DND-41 (cell line): ENCODE measurements at regions not wholly inside any gene's neighbourhood (a gene's known extent, or its start where the extent isn't known, plus 50 kb on each side); places are given as distances from the start of the nearest gene placed in this dataset.

Source experiments
- ATAC-seq: fragments of 200-7000 bp; cut with Tn5 transposase; 3 replicates; pipeline ENCODE4 v1.9.1; 2021; ENCODE audit warnings: low read depth; ENCODE audit not compliant: insufficient read depth
- DNase-seq: peaks from one replicate; pipeline ENCODE4 v3.0.0-alpha.2; 2020
- H2AFZ ChIP-seq: 2 replicates; pipeline ENCODE4 v1.6.0; 2012; ENCODE audit warnings: low read depth, low read length
- H3K27ac ChIP-seq: 2 replicates; pipeline ENCODE4 v1.5.1; 2012; ENCODE audit warnings: low read length, inconsistent platforms
- H3K27me3 ChIP-seq: fragments of 200-600 bp; sonication (generic); 2 replicates; pipeline ENCODE4 v1.6.0; 2012; ENCODE audit warnings: low read length, mild to moderate bottlenecking, inconsistent platforms; ENCODE audit not compliant: insufficient read depth, poor library complexity
- H3K36me3 ChIP-seq: 2 replicates; pipeline ENCODE4 v1.5.1; 2012; ENCODE audit warnings: low read length, inconsistent platforms; ENCODE audit not compliant: insufficient read depth
- H3K4me1 ChIP-seq: 2 replicates; pipeline ENCODE4 v1.5.1; 2012; ENCODE audit warnings: mild to moderate bottlenecking, low read length; ENCODE audit not compliant: insufficient read depth
- H3K4me2 ChIP-seq: 2 replicates; pipeline ENCODE4 v1.6.0; 2012; ENCODE audit warnings: mild to moderate bottlenecking, moderate library complexity, low read length, inconsistent platforms; ENCODE audit not compliant: insufficient read depth
- H3K4me3 ChIP-seq, 2 experiments: fragments of 200-600 bp in 1 of 2; shearing (Covaris generic) in 1 of 2; 2 replicates each; pipeline ENCODE4 v1.5.1; 2012 to 2016; ENCODE audit warnings: inconsistent platforms in 2 of 2, low read length in 2 of 2, mild to moderate bottlenecking in 2 of 2, low read depth in 1 of 2, moderate library complexity in 1 of 2
- H3K79me2 ChIP-seq: 2 replicates; pipeline ENCODE4 v1.6.0; 2012; ENCODE audit warnings: low read length, inconsistent platforms; ENCODE audit not compliant: insufficient read depth
- H3K9ac ChIP-seq: 2 replicates; pipeline ENCODE4 v1.6.0; 2012; ENCODE audit warnings: low read depth, mild to moderate bottlenecking, inconsistent platforms, low read length, moderate library complexity
- H3K9me3 ChIP-seq: 2 replicates; pipeline ENCODE4 v1.5.1; 2012; ENCODE audit warnings: low read length, moderate library complexity, mild to moderate bottlenecking, inconsistent platforms; ENCODE audit not compliant: insufficient read depth, severe bottlenecking
- H4K20me1 ChIP-seq: 2 replicates; pipeline ENCODE4 v1.6.0; 2012; ENCODE audit warnings: low read length; ENCODE audit not compliant: insufficient read depth
- EZH2 ChIP-seq: IDR thresholded peaks from 3 replicates; pipeline ENCODE4 v1.6.1; 2012; ENCODE audit warnings: borderline replicate concordance, low read depth, mild to moderate bottlenecking, moderate library complexity, low read length, inconsistent platforms; ENCODE audit not compliant: severe bottlenecking
- TF ChIP-seq, protein P1 (sequence below): IDR thresholded peaks from 2 replicates; pipeline ENCODE4 v1.5.1; 2012; ENCODE audit warnings: borderline replicate concordance, low read length, moderate library complexity, mild to moderate bottlenecking; ENCODE audit not compliant: poor library complexity, severe bottlenecking; ENCODE audit errors: extremely low read depth

DNA sequence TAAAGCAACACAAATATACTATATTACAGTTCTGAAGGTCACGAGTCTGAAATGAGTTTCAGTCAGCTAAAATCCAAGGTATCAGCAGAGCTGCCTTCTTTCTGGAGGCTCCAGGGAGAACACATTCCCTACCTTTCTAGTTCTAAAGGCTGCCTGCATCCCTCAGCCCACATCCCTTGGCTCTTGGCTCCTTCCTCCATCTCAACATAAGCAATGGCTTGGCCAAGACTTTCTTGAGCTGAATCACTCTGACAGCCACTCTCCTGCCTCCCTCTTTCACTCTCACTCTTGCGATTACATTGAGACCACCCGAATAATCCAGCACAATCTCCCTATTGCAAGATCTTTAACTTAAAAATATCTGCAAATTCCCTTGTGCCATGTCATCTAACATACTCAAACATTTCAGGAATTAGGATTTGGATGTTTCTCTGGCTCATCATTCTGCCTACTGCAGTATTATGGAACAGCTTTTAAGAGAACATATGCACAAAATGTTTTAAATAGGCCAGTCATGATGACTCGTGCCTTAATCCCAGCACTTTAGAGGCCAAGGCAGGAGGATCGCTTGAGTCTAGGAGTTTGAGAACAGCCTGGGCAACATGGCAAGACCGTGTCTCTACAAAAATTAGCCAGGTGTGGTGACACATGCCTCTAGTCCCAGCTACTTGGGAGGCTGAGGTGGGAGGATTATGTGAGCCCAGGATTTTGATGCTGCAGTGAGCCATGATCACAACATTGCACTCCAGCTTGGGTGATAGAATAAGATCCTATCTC, 144.2 kb upstream of the VSTM2A start:
- ATAC-seq = 0 out of 3 replicates have a peak, but pooled peaks have one; percentile 27
- TF ChIP-seq, protein P1, sequence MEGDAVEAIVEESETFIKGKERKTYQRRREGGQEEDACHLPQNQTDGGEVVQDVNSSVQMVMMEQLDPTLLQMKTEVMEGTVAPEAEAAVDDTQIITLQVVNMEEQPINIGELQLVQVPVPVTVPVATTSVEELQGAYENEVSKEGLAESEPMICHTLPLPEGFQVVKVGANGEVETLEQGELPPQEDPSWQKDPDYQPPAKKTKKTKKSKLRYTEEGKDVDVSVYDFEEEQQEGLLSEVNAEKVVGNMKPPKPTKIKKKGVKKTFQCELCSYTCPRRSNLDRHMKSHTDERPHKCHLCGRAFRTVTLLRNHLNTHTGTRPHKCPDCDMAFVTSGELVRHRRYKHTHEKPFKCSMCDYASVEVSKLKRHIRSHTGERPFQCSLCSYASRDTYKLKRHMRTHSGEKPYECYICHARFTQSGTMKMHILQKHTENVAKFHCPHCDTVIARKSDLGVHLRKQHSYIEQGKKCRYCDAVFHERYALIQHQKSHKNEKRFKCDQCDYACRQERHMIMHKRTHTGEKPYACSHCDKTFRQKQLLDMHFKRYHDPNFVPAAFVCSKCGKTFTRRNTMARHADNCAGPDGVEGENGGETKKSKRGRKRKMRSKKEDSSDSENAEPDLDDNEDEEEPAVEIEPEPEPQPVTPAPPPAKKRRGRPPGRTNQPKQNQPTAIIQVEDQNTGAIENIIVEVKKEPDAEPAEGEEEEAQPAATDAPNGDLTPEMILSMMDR = no peak
- no peak for TF ChIP-seq EZH2
- no peaks in the 10 kb centered on the region for H3K27me3 ChIP-seq

GRCh38 chr7:54398863-54399262, 143.3 kb upstream of the VSTM2A start:
- H3K27me3 ChIP-seq = no peaks in the 10 kb centered on the region
- no peak for DNase-seq
- no peaks in the 10 kb centered on the region for H3K9me3 ChIP-seq
- no peaks in the 10 kb centered on the region for H3K36me3 ChIP-seq
- no peak overlapping the region for H3K4me3 ChIP-seq
- H3K9ac ChIP-seq = no peak overlapping the region
- TF ChIP-seq, protein P1 = no peak
- no peak for TF ChIP-seq EZH2
- no peak overlapping the region for H2AFZ ChIP-seq
- H3K27ac ChIP-seq = no peak overlapping the region
- H3K4me1 ChIP-seq = no peaks in the 10 kb centered on the region
- H3K4me2 ChIP-seq = no peak overlapping the region
- ATAC-seq = no peak
- no peaks in the 10 kb centered on the region for H3K79me2 ChIP-seq
- H4K20me1 ChIP-seq = no peaks in the 10 kb centered on the region

More for the DNA sequence above, 144.2 kb upstream of the VSTM2A start:
- Histone ChIP-seq H3K4me3 (no peak overlapping the region), H2AFZ (no peak overlapping the region), H3K79me2 (no peaks in the 10 kb centered on the region), H3K9me3 (no peaks in the 10 kb centered on the region), H3K4me2 (no peak overlapping the region), H3K36me3 (no peaks in the 10 kb centered on the region), H3K4me1 (no peaks in the 10 kb centered on the region), H3K9ac (no peak overlapping the region), H3K27ac (no peak overlapping the region), H4K20me1 (no peaks in the 10 kb centered on the region)
- DNase-seq = no peak

DNA sequence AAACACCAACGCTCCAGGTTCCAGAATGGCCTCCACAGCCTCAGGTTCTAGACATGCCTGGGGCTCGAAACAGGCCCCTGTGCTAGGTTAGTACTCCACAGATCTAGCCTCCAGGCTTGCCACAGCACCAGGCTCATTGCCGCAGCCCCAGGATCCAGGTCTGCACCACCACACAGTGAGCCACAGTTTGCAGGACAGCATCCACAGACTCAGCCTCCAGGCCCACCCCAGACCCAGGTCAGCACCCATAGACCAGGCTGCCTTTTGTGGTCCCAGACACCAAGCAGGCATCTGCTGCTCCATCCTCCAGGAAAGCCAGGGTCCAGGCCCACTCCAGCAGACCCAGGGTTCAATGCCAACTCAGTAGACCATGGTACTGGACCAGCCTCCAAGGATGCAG, 132.3 kb upstream of the VSTM2A start:
- DNase-seq = no peak
- TF ChIP-seq, protein P1 = no peak
- no peak for TF ChIP-seq EZH2
- no peaks in the 10 kb centered on the region for H3K27me3 ChIP-seq

More for the DNA sequence above, 132.3 kb upstream of the VSTM2A start:
- H2AFZ ChIP-seq = no peak overlapping the region
- no peaks in the 10 kb centered on the region for H4K20me1 ChIP-seq
- no peak overlapping the region for H3K27ac ChIP-seq
- no peaks in the 10 kb centered on the region for H3K36me3 ChIP-seq
- H3K4me3 ChIP-seq = no peak overlapping the region
- H3K4me2 ChIP-seq = no peak overlapping the region
- H3K4me1 ChIP-seq = no peaks in the 10 kb centered on the region
- no peak overlapping the region for H3K9ac ChIP-seq
- ATAC-seq = no peak
- H3K9me3 ChIP-seq = peaks cover 6% of the 10 kb centered on the region
- no peaks in the 10 kb centered on the region for H3K79me2 ChIP-seq
